Neutrophil (primary cell): ENCODE measurements at regions not wholly inside any gene's neighbourhood (a gene's known extent, or its start where the extent isn't known, plus 50 kb on each side); places are given as distances from the start of the nearest gene placed in this dataset.

Experiments
- H3K27ac ChIP-seq: fragments of 200-600 bp; sonication (generic); 2 replicates; pipeline ENCODE4 v1.5.1; 2016; ENCODE audit warnings: mild to moderate bottlenecking, moderate library complexity
- H3K27me3 ChIP-seq: fragments of 200-600 bp; sonication (generic); 2 replicates; pipeline ENCODE4 v1.6.0; 2016; ENCODE audit warnings: mild to moderate bottlenecking
- H3K36me3 ChIP-seq: fragments of 200-600 bp; sonication (generic); 2 replicates; pipeline ENCODE4 v1.5.1; 2017
- H3K4me1 ChIP-seq, 2 experiments: fragments of 200-600 bp in 1 of 2; sonication (generic) in 1 of 2; 1 replicate in 1 of 2; 2 replicates in 1 of 2; pipeline versions ENCODE4 v1.5.1 to v1.6.1; 2013 to 2016; ENCODE audit warnings: low read depth in 1 of 2, low read length in 1 of 2, mild to moderate bottlenecking in 1 of 2, moderate library complexity in 1 of 2; ENCODE audit not compliant: control insufficient read depth in 1 of 2, insufficient read depth in 1 of 2
- H3K4me3 ChIP-seq, 2 experiments: fragments of 200-600 bp in 1 of 2; sonication (generic) in 1 of 2; 1 replicate in 1 of 2; 2 replicates in 1 of 2; pipeline ENCODE4 v1.5.1; 2013 to 2016; ENCODE audit warnings: low read depth in 1 of 2, low read length in 1 of 2, mild to moderate bottlenecking in 1 of 2, moderate library complexity in 1 of 2
- H3K9me3 ChIP-seq: fragments of 200-600 bp; sonication (generic); 2 replicates; pipeline ENCODE4 v1.5.1; 2016
- TF ChIP-seq, protein P1 (sequence below): fragments of 200-600 bp; sonication (generic); IDR thresholded peaks from 2 replicates; pipeline ENCODE4 v1.5.1; 2016; ENCODE audit warnings: antibody characterized with exemption

DNA sequence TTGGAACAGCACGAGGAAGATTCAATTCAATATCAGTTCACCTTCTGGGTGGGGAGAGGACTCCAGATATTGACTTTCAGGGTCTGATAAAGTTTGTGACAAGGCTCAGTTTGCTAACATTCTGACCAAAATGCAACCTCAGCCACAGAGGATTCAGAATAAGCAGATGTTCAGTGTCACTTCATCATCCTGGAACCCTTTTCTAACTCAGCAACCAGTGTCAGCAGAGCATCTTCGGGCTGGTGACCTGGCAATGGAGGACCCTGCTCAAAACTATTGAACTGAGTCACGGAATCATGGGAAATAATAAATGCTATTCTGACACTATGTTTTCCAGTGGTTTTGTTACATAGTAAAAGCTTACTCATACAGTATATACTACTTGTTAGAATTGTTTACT lies 433.4 kb upstream of the CFAP20DC start:
- no peaks in the 10 kb centered on the region for H3K9me3 ChIP-seq
- H3K27ac ChIP-seq: no peak overlapping the region
- TF ChIP-seq, protein P1, sequence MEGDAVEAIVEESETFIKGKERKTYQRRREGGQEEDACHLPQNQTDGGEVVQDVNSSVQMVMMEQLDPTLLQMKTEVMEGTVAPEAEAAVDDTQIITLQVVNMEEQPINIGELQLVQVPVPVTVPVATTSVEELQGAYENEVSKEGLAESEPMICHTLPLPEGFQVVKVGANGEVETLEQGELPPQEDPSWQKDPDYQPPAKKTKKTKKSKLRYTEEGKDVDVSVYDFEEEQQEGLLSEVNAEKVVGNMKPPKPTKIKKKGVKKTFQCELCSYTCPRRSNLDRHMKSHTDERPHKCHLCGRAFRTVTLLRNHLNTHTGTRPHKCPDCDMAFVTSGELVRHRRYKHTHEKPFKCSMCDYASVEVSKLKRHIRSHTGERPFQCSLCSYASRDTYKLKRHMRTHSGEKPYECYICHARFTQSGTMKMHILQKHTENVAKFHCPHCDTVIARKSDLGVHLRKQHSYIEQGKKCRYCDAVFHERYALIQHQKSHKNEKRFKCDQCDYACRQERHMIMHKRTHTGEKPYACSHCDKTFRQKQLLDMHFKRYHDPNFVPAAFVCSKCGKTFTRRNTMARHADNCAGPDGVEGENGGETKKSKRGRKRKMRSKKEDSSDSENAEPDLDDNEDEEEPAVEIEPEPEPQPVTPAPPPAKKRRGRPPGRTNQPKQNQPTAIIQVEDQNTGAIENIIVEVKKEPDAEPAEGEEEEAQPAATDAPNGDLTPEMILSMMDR: no peak
- no peaks in the 10 kb centered on the region for H3K4me1 ChIP-seq
- no peaks in the 10 kb centered on the region for H3K36me3 ChIP-seq
- H3K4me3 ChIP-seq: no peak overlapping the region
- no peaks in the 10 kb centered on the region for H3K27me3 ChIP-seq

DNA sequence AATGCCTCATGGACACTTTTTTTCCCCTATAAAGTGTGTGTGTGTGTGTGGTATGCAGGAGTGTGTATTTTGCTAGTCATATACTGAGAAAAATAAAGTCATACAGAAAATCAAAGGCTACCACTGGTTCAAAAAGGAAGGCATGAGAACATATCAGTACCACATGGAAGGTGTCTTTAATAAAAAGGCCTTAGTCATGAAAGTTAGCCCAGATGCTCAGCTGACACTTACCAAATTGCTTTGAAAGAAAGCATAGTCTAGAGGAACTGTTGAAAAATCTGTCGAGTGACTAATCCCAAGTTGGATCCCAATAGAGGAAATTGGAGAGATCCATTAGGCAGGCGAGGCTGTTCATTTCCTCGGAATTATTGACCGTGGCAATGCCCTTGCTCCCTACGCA lies 432.9 kb upstream of the CFAP20DC start:
- Histone ChIP-seq H3K36me3 (no peaks in the 10 kb centered on the region), H3K4me3 (no peak overlapping the region), H3K4me1 (no peaks in the 10 kb centered on the region), H3K9me3 (no peaks in the 10 kb centered on the region), H3K27ac (no peak overlapping the region), H3K27me3 (no peaks in the 10 kb centered on the region)
- TF ChIP-seq, protein P1: no peak

DNA sequence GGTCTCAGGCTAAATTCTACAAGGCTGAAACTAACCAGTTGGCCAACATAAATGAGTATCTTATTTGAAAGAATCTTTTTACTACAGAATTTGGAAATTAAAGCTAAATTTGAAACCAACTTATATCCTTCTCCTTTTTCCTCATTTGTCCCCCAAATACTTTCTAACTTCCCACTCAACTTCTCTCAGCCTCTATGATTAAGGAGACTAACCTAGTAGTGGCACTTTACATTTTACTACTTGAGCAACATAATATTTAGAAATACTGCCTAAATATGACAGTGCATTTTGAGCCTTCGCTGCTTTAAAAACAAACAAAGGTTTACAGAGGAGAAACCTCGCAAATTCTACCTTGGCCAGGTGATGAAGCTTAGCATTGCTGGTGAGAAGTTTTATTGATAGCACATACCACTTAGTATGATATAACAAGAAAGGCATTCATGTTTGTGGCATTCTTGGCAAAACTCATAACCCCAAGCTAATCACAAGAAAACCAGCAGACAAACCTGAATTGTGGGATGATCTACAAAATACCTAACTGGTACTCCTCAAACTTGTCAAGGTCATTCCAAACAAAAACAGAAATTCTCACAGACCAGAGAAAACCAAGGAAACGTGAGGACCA lies 432.1 kb upstream of the CFAP20DC start:
- Histone ChIP-seq H3K27me3 (no peaks in the 10 kb centered on the region), H3K27ac (no peak overlapping the region), H3K4me1 (no peaks in the 10 kb centered on the region), H3K36me3 (no peaks in the 10 kb centered on the region), H3K4me3 (no peak overlapping the region), H3K9me3 (no peaks in the 10 kb centered on the region)
- TF ChIP-seq, protein P1: no peak

DNA sequence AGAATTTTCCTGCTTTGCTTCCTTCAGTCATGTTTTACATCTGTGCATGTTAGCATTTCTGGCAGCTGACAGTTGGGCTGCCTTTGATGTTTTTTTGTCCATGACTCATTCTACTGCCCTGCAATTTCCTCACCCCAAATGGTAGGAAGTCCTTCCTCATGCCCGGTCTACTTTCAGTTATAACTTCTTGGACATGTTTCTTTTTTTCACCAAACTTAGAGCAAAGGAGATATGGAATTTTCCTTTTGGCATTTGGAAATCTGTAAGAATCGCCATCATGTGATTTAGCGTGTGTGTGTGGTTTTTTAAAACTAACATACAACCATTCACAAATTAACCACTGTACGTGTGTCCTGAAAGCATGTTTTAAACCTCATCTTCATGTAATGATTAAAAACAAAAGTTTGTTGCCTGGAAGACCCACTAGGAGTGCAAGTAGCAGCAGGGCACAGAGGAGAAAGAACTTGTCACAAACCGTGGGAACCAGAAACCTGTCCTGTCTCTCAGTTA lies 430.7 kb upstream of the CFAP20DC start:
- H3K4me1 ChIP-seq: no peaks in the 10 kb centered on the region
- H3K9me3 ChIP-seq: no peaks in the 10 kb centered on the region
- no peak overlapping the region for H3K27ac ChIP-seq
- no peak overlapping the region for H3K4me3 ChIP-seq
- H3K27me3 ChIP-seq: no peaks in the 10 kb centered on the region
- no peaks in the 10 kb centered on the region for H3K36me3 ChIP-seq
- TF ChIP-seq, protein P1: no peak

DNA sequence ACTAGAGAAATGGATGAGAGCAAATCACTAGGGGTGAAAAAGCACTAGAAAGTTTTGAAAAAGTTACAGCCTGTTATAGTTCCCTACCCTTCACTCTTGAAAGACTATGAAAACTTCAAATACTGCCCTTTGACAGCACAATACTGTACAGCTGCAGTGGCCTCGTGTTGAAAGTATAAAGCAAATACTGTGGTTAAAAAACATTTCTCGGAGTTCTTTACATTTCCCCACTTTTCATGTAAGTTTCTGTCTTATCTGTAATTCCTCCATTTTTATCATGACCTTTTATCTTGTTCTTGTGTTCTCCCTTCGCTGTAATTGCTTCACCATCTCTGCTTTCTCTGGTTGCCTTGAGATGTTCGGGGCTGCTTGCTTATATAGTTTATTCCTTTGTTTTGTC lies 423.8 kb upstream of the CFAP20DC start:
- TF ChIP-seq, protein P1: no peak
- Histone ChIP-seq H3K27ac (no peak overlapping the region), H3K4me1 (no peaks in the 10 kb centered on the region), H3K27me3 (no peaks in the 10 kb centered on the region), H3K36me3 (no peaks in the 10 kb centered on the region), H3K4me3 (no peak overlapping the region), H3K9me3 (no peaks in the 10 kb centered on the region)
